ENCODE measurements at regions not wholly inside any gene's neighbourhood (a gene's known extent, or its start where the extent isn't known, plus 50 kb on each side); places are given as distances from the start of the nearest gene placed in this dataset.

GRCh38 chr6:95071464-95071863 lies 505.9 kb upstream of the MANEA start:
- no peak for DNase-seq (ENCODE audit: low read depth)

GRCh38 chr6:95078457-95078856 lies 498.9 kb upstream of the MANEA start:
- no peak for DNase-seq (ENCODE audit: low read depth)

- DNase-seq (ENCODE audit: low read depth) = no peak
Measured at GRCh38 chr6:95081231-95081630, 496.1 kb upstream of the MANEA start.

- no peak for DNase-seq (ENCODE audit: low read depth)
Measured at GRCh38 chr6:95081949-95082348, 495.4 kb upstream of the MANEA start.

- DNase-seq (ENCODE audit: low read depth) = no peak
Measured at GRCh38 chr6:95083506-95083905, 493.8 kb upstream of the MANEA start.

- no peak for DNase-seq (ENCODE audit: low read depth)
Measured at GRCh38 chr6:95084867-95085266, 492.5 kb upstream of the MANEA start.

- peak; percentile 80 for DNase-seq (ENCODE audit: low read depth)
Measured at GRCh38 chr6:95087394-95088097, 489.8 kb upstream of the MANEA start.

GRCh38 chr6:95091823-95092436 lies 485.4 kb upstream of the MANEA start:
- DNase-seq (ENCODE audit: low read depth) = peak; percentile 38

GRCh38 chr6:95093154-95093553 lies 484.2 kb upstream of the MANEA start:
- DNase-seq (ENCODE audit: low read depth) = no peak

- peak; percentile 65 for DNase-seq (ENCODE audit: low read depth)
Measured at GRCh38 chr6:95094751-95095663, 482.3 kb upstream of the MANEA start.

GRCh38 chr6:95095855-95096254 lies 481.5 kb upstream of the MANEA start:
- DNase-seq (ENCODE audit: low read depth) = no peak

GRCh38 chr6:95099410-95099809 lies 477.9 kb upstream of the MANEA start:
- DNase-seq (ENCODE audit: low read depth) = no peak

- no peak for DNase-seq (ENCODE audit: low read depth)
Measured at GRCh38 chr6:95109212-95109611, 468.1 kb upstream of the MANEA start.

GRCh38 chr6:95110767-95111166 lies 466.6 kb upstream of the MANEA start:
- no peak for DNase-seq (ENCODE audit: low read depth)

- DNase-seq (ENCODE audit: low read depth) = no peak
Measured at GRCh38 chr6:95117236-95117635, 460.1 kb upstream of the MANEA start.

GRCh38 chr6:95119927-95120326 lies 457.4 kb upstream of the MANEA start:
- no peak for DNase-seq (ENCODE audit: low read depth)

- no peak for DNase-seq (ENCODE audit: low read depth)
Measured at GRCh38 chr6:95120984-95121383, 456.4 kb upstream of the MANEA start.

- DNase-seq (ENCODE audit: low read depth) = no peak
Measured at GRCh38 chr6:95127261-95127660, 450.1 kb upstream of the MANEA start.

GRCh38 chr6:95128439-95128838 lies 448.9 kb upstream of the MANEA start:
- DNase-seq (ENCODE audit: low read depth) = no peak

- no peak for DNase-seq (ENCODE audit: low read depth)
Measured at GRCh38 chr6:95128947-95129346, 448.4 kb upstream of the MANEA start.

GRCh38 chr6:95133578-95133977 lies 443.8 kb upstream of the MANEA start:
- no peak for DNase-seq (ENCODE audit: low read depth)

- no peak for DNase-seq (ENCODE audit: low read depth)
Measured at GRCh38 chr6:95135182-95135581, 442.2 kb upstream of the MANEA start.

- no peak for DNase-seq (ENCODE audit: low read depth)
Measured at GRCh38 chr6:95142101-95142500, 435.2 kb upstream of the MANEA start.

Measured in non-pigmented ciliary epithelial cell (primary cell).